ENCODE measurements at regions not wholly inside any gene's neighbourhood (a gene's known extent, or its start where the extent isn't known, plus 50 kb on each side); places are given as distances from the start of the nearest gene placed in this dataset.

- Mint-ChIP-seq H3K27ac (no peak overlapping the region), H3K9me3 (peaks cover 0 to 5% (median under 1%) of the 10 kb centered on the region in 11 donors), H3K4me3 (no peak overlapping the region), H3K4me1 (no peaks in the 10 kb centered on the region), H3K27me3 (peaks cover 0 to 5% (median 0%) of the 10 kb centered on the region in 5 donors), H3K36me3 (peaks cover 0 to under 1% (median 0%) of the 10 kb centered on the region in 5 donors)
- intact Hi-C loops (cut with micrococcal nuclease) = no loop called here
- DNase-seq (no peak), ATAC-seq (no peak)
- no peaks in the 10 kb centered on the region for H3K4me1 ChIP-seq (ENCODE audit: control insufficient read depth in 2 of 2, insufficient read depth in 2 of 2, low read length in 2 of 2)
- no peak overlapping the region for H3K27ac ChIP-seq (ENCODE audit: low read depth, low read length)
- ChIA-PET POLR2A (no interaction called here), CTCF (no interaction called here)
- no peaks in the 10 kb centered on the region for H3K36me3 ChIP-seq (ENCODE audit: control insufficient read depth in 2 of 3, insufficient read depth in 3 of 3, low read length in 3 of 3)
- no peaks in the 10 kb centered on the region for H3K27me3 ChIP-seq (ENCODE audit: control insufficient read depth in 2 of 2, insufficient read depth in 2 of 2, low read length in 2 of 2)
- no peak overlapping the region for H3K4me3 ChIP-seq (ENCODE audit: low read length)
- H3K9me3 ChIP-seq (ENCODE audit: control insufficient read depth in 2 of 3, low read length in 3 of 3) = no peaks in the 10 kb centered on the region
Measured at GRCh38 chr4:144582105-144582850, 63.7 kb upstream of the HHIP start.

DNA sequence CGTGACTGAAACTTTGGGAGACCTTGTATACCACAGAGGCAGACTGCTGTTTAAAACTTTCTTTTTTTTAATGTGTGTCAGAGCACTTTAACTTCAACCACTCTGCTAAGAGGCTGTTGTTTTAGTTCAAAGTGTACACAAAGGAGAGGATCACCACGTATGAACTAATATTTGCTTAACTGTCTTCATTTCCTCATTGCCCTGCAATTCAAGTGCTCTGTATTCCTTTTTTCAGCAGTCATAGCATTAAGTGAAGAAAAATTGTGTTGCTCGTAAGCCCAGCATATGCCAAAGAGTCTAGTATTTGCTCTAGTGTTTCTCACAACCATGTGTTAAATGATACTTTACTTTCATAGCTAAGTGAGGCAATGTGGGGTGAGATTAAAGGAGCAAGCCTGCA lies 63.0 kb upstream of the HHIP start:
- H3K27ac ChIP-seq (ENCODE audit: low read depth, low read length) = no peak overlapping the region
- ATAC-seq (no peak), DNase-seq (no peak)
- Mint-ChIP-seq H3K4me3 (no peak overlapping the region), H3K4me1 (no peaks in the 10 kb centered on the region), H3K9me3 (peaks cover 0 to 9% (median 6%) of the 10 kb centered on the region in 11 donors), H3K36me3 (peaks cover 0 to 5% (median 0%) of the 10 kb centered on the region in 5 donors), H3K27ac (no peak overlapping the region), H3K27me3 (peaks cover 0 to 5% (median 0%) of the 10 kb centered on the region in 5 donors)
- CTCF ChIA-PET = no interaction called here
- H3K4me3 ChIP-seq (ENCODE audit: low read length) = no peak overlapping the region
- POLR2A ChIA-PET = no interaction called here
- intact Hi-C loops (cut with micrococcal nuclease) = no loop called here
- H3K27me3 ChIP-seq (ENCODE audit: control insufficient read depth in 2 of 2, insufficient read depth in 2 of 2, low read length in 2 of 2) = no peaks in the 10 kb centered on the region
- H3K4me1 ChIP-seq (ENCODE audit: control insufficient read depth in 2 of 2, insufficient read depth in 2 of 2, low read length in 2 of 2) = no peaks in the 10 kb centered on the region
- H3K36me3 ChIP-seq (ENCODE audit: control insufficient read depth in 2 of 3, insufficient read depth in 3 of 3, low read length in 3 of 3) = no peaks in the 10 kb centered on the region
- H3K9me3 ChIP-seq (ENCODE audit: control insufficient read depth in 2 of 3, low read length in 3 of 3) = no peaks in the 10 kb centered on the region

- Mint-ChIP-seq H3K27me3 (peaks cover 0 to 5% (median 0%) of the 10 kb centered on the region in 5 donors), H3K4me1 (no peaks in the 10 kb centered on the region), H3K36me3 (peaks cover 0 to 5% (median 0%) of the 10 kb centered on the region in 5 donors), H3K27ac (no peak overlapping the region), H3K9me3 (peaks cover 0 to 10% (median 6%) of the 10 kb centered on the region in 11 donors), H3K4me3 (no peak overlapping the region)
- ChIA-PET CTCF (no interaction called here), POLR2A (no interaction called here)
- no peaks in the 10 kb centered on the region for H3K4me1 ChIP-seq (ENCODE audit: control insufficient read depth in 2 of 2, insufficient read depth in 2 of 2, low read length in 2 of 2)
- H3K36me3 ChIP-seq (ENCODE audit: control insufficient read depth in 2 of 3, insufficient read depth in 3 of 3, low read length in 3 of 3) = no peaks in the 10 kb centered on the region
- H3K27ac ChIP-seq (ENCODE audit: low read depth, low read length) = no peak overlapping the region
- H3K9me3 ChIP-seq (ENCODE audit: control insufficient read depth in 2 of 3, low read length in 3 of 3) = no peaks in the 10 kb centered on the region
- no peak overlapping the region for H3K4me3 ChIP-seq (ENCODE audit: low read length)
- DNase-seq (no peak), ATAC-seq (no peak)
- no peaks in the 10 kb centered on the region for H3K27me3 ChIP-seq (ENCODE audit: control insufficient read depth in 2 of 2, insufficient read depth in 2 of 2, low read length in 2 of 2)
- intact Hi-C loops (cut with micrococcal nuclease) = no loop called here
Measured at GRCh38 chr4:144583658-144584057, 62.3 kb upstream of the HHIP start.

DNA sequence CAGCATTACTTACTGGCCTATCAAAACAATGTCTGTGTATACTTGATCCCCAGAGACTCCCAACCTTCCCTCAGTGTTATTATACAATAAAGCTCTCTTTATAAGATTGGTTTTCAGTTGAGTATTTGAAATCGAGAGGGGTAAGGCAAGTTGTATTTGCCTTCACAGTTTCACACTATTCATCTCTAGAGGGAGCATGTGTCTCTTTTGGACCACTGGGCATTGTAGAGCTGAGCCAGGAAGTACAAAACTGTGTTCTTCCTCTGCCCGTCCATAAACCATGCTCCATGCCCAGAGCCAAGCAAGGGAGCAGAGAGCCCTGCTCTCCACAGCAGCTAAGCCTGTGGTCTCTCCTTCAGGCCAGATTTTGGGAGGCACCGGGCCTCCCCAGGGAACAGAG lies 61.5 kb upstream of the HHIP start:
- Mint-ChIP-seq H3K9me3 (peaks cover 0 to 10% (median 6%) of the 10 kb centered on the region in 11 donors), H3K36me3 (peaks cover 0 to 5% (median 0%) of the 10 kb centered on the region in 5 donors), H3K4me1 (no peaks in the 10 kb centered on the region), H3K4me3 (no peak overlapping the region), H3K27me3 (peaks cover 0 to 5% (median 0%) of the 10 kb centered on the region in 5 donors), H3K27ac (no peak overlapping the region)
- Histone ChIP-seq H3K27ac (ENCODE audit: low read depth, low read length) (no peak overlapping the region), H3K27me3 (ENCODE audit: control insufficient read depth in 2 of 2, insufficient read depth in 2 of 2, low read length in 2 of 2) (no peaks in the 10 kb centered on the region), H3K4me3 (ENCODE audit: low read length) (no peak overlapping the region), H3K4me1 (ENCODE audit: control insufficient read depth in 2 of 2, insufficient read depth in 2 of 2, low read length in 2 of 2) (no peaks in the 10 kb centered on the region), H3K9me3 (ENCODE audit: control insufficient read depth in 2 of 3, low read length in 3 of 3) (no peaks in the 10 kb centered on the region), H3K36me3 (ENCODE audit: control insufficient read depth in 2 of 3, insufficient read depth in 3 of 3, low read length in 3 of 3) (no peaks in the 10 kb centered on the region)
- no peak for DNase-seq
- ATAC-seq = no peak
- ChIA-PET POLR2A (no interaction called here), CTCF (no interaction called here)
- intact Hi-C loops (cut with micrococcal nuclease) = no loop called here

- POLR2A ChIA-PET = no interaction called here
- H3K27me3 Mint-ChIP-seq = peaks cover 0 to 8% (median 3%) of the 10 kb centered on the region in 5 donors
- CTCF ChIA-PET = no interaction called here
- intact Hi-C loops (cut with micrococcal nuclease) = no loop called here
- ATAC-seq = no peak
- Histone ChIP-seq H3K27ac (ENCODE audit: low read depth, low read length) (no peak overlapping the region), H3K4me1 (ENCODE audit: control insufficient read depth in 2 of 2, insufficient read depth in 2 of 2, low read length in 2 of 2) (no peaks in the 10 kb centered on the region), H3K36me3 (ENCODE audit: control insufficient read depth in 2 of 3, insufficient read depth in 3 of 3, low read length in 3 of 3) (no peaks in the 10 kb centered on the region), H3K27me3 (ENCODE audit: control insufficient read depth in 2 of 2, insufficient read depth in 2 of 2, low read length in 2 of 2) (no peaks in the 10 kb centered on the region), H3K4me3 (ENCODE audit: low read length) (no peak overlapping the region), H3K9me3 (ENCODE audit: control insufficient read depth in 2 of 3, low read length in 3 of 3) (no peaks in the 10 kb centered on the region)
- H3K36me3 Mint-ChIP-seq = peaks cover 0 to 5% (median 0%) of the 10 kb centered on the region in 5 donors
- H3K4me3 Mint-ChIP-seq = no peak overlapping the region
- no peak for DNase-seq
- H3K9me3 Mint-ChIP-seq = peaks cover 0 to 13% (median 9%) of the 10 kb centered on the region in 11 donors
- no peaks in the 10 kb centered on the region for H3K4me1 Mint-ChIP-seq
- H3K27ac Mint-ChIP-seq = no peak overlapping the region
Measured at GRCh38 chr4:144589512-144589911, 56.4 kb upstream of the HHIP start.

DNA sequence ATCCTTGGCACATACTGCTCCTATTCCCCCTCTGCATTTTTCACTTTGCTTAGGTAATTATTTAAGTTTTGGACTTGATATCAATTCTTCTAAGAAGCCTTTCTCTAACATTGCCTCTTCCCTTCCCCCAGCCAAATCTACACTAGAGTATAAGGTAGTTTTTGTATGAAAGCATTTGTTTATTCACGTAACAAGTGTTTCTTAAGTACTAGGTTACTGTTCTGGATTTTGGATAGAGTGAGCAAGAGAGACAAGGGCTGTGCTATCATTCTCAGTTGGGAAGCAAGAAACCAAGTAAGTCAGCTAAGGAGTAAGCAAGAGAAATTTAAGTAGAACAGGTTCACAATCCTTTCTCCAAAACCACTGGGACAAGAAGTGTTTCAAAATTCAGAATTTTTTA lies 55.9 kb upstream of the HHIP start:
- no peak overlapping the region for H3K27ac Mint-ChIP-seq
- H3K36me3 Mint-ChIP-seq = peaks cover 0 to 5% (median 0%) of the 10 kb centered on the region in 5 donors
- Histone ChIP-seq H3K27me3 (ENCODE audit: control insufficient read depth in 2 of 2, insufficient read depth in 2 of 2, low read length in 2 of 2) (no peaks in the 10 kb centered on the region), H3K4me3 (ENCODE audit: low read length) (no peak overlapping the region), H3K27ac (ENCODE audit: low read depth, low read length) (no peak overlapping the region), H3K36me3 (ENCODE audit: control insufficient read depth in 2 of 3, insufficient read depth in 3 of 3, low read length in 3 of 3) (no peaks in the 10 kb centered on the region), H3K4me1 (ENCODE audit: control insufficient read depth in 2 of 2, insufficient read depth in 2 of 2, low read length in 2 of 2) (no peaks in the 10 kb centered on the region), H3K9me3 (ENCODE audit: control insufficient read depth in 2 of 3, low read length in 3 of 3) (no peaks in the 10 kb centered on the region)
- peaks cover 0 to 15% (median 6%) of the 10 kb centered on the region in 11 donors for H3K9me3 Mint-ChIP-seq
- no peaks in the 10 kb centered on the region for H3K4me1 Mint-ChIP-seq
- DNase-seq = no peak
- no peak overlapping the region for H3K4me3 Mint-ChIP-seq
- POLR2A ChIA-PET = no interaction called here
- H3K27me3 Mint-ChIP-seq = peaks cover 0 to 10% (median 3%) of the 10 kb centered on the region in 5 donors
- no peak for ATAC-seq
- CTCF ChIA-PET = no interaction called here
- intact Hi-C loops (cut with micrococcal nuclease) = no loop called here

- H3K9me3 ChIP-seq (ENCODE audit: control insufficient read depth in 2 of 3, low read length in 3 of 3) = no peaks in the 10 kb centered on the region
- H3K9me3 Mint-ChIP-seq = peaks cover 0 to 15% (median 6%) of the 10 kb centered on the region in 11 donors
- no peak overlapping the region for H3K4me3 ChIP-seq (ENCODE audit: low read length)
- intact Hi-C loops (cut with micrococcal nuclease) = no loop called here
- H3K27ac Mint-ChIP-seq = no peak overlapping the region
- no peaks in the 10 kb centered on the region for H3K36me3 ChIP-seq (ENCODE audit: control insufficient read depth in 2 of 3, insufficient read depth in 3 of 3, low read length in 3 of 3)
- DNase-seq (no peak), ATAC-seq (no peak)
- peaks cover 0 to 5% (median 0%) of the 10 kb centered on the region in 5 donors for H3K36me3 Mint-ChIP-seq
- ChIA-PET POLR2A (no interaction called here), CTCF (no interaction called here)
- H3K27ac ChIP-seq (ENCODE audit: low read depth, low read length) = no peak overlapping the region
- H3K4me1 ChIP-seq (ENCODE audit: control insufficient read depth in 2 of 2, insufficient read depth in 2 of 2, low read length in 2 of 2) = no peaks in the 10 kb centered on the region
- H3K4me1 Mint-ChIP-seq = no peaks in the 10 kb centered on the region
- H3K4me3 Mint-ChIP-seq = no peak overlapping the region
- no peaks in the 10 kb centered on the region for H3K27me3 ChIP-seq (ENCODE audit: control insufficient read depth in 2 of 2, insufficient read depth in 2 of 2, low read length in 2 of 2)
- H3K27me3 Mint-ChIP-seq = peaks cover 0 to 10% (median 3%) of the 10 kb centered on the region in 5 donors
Measured at GRCh38 chr4:144591401-144591800, 54.6 kb upstream of the HHIP start.

Data from naive thymus-derived CD4-positive, alpha-beta T cell (primary cell).